Adrenal gland (tissue), 9 donors: ENCODE measurements at regions not wholly inside any gene's neighbourhood (a gene's known extent, or its start where the extent isn't known, plus 50 kb on each side); places are given as distances from the start of the nearest gene placed in this dataset.

ENCODE experiments used
- DNase-seq, 7 donors: peaks; one replicate each; pipeline ENCODE4 v3.0.0-alpha.2; 2019 to 2020
- H3K27ac ChIP-seq, 5 donors: fragments of 200-600 bp; sonication (generic) in 4 of 5; 1 replicate in 3 of 5; 2 replicates in 2 of 5; pipeline versions ENCODE4 v1.5.1 to v1.8.0; 2016 to 2020; ENCODE audit warnings: mild to moderate bottlenecking in 1 of 5
- H3K27me3 ChIP-seq: fragments of 200-600 bp; 2 replicates; pipeline ENCODE4 v1.8.0; 2021
- H3K36me3 ChIP-seq, 2 donors: fragments of 200-600 bp; replicated peaks in 1 of 2; 1 replicate in 1 of 2; 2 replicates in 1 of 2; pipeline versions ENCODE4 v1.5.1 to v1.8.0; 2018 to 2022
- H3K4me1 ChIP-seq, 2 donors: fragments of 200-600 bp; replicated peaks in 1 of 2; 1 replicate in 1 of 2; 2 replicates in 1 of 2; pipeline versions ENCODE4 v1.5.1 to v1.8.0; 2018 to 2021
- H3K4me3 ChIP-seq, 4 donors: fragments of 200-600 bp; sonication (generic) in 3 of 4; one replicate each; pipeline ENCODE4 v1.5.1; 2016 to 2018
- H3K9me3 ChIP-seq, 3 donors: fragments of 200-600 bp; sonication (generic) in 1 of 3; replicated peaks in 1 of 3; 1 replicate in 2 of 3; 2 replicates in 1 of 3; pipeline versions ENCODE4 v1.5.1 to v1.8.0; 2016 to 2021
- POLR2A ChIP-seq, 2 donors: fragments of 450-650 bp; IDR thresholded peaks; one replicate each; pipeline ENCODE4 v1.6.1; 2017; ENCODE audit warnings: antibody characterized with exemption in 2 of 2, mild to moderate bottlenecking in 2 of 2, moderate library complexity in 1 of 2
- WGBS, 4 donors: extraction: QIAGEN DNeasy Blood & Tissue Kit in 2 of 4; methylation state at CpG; one replicate each; pipeline versions ENCODE4 v1.1.5 to v1.1.7; 2013 to 2017; 5-methylcytosine and 5-hydroxymethylcytosine counted together
- intact Hi-C, 2 donors: fragments of 100-400 bp; cut with DNase I; formaldehyde crosslinking; loops; one replicate each; pipeline versions ENCODE4 v1.14.1 to v1.15.0; 2022 to 2023
- TF ChIP-seq, protein P1 (sequence below), 6 experiments: fragments of 450-650 bp in 4 of 6; fragments of 200-600 bp in 2 of 6; sonication (generic) in 1 of 6; IDR thresholded peaks; 1 replicate in 5 of 6; 2 replicates in 1 of 6; pipeline versions ENCODE4 v1.5.1 to v1.8.0; 2016 to 2021; ENCODE audit warnings: antibody characterized with exemption in 6 of 6, mild to moderate bottlenecking in 2 of 6, moderate library complexity in 1 of 6
- donor health status: healthy with polysubstance abuse.
- donor health status: Bipolar disorder and iron deficiency.
- donor health status: DM: yes; HTN: yes; CAD: no.
- donor health status: DM: no; HTN: no; CAD: no.
- donor health status: DM: no; HTN: no; CAD: no.

DNA sequence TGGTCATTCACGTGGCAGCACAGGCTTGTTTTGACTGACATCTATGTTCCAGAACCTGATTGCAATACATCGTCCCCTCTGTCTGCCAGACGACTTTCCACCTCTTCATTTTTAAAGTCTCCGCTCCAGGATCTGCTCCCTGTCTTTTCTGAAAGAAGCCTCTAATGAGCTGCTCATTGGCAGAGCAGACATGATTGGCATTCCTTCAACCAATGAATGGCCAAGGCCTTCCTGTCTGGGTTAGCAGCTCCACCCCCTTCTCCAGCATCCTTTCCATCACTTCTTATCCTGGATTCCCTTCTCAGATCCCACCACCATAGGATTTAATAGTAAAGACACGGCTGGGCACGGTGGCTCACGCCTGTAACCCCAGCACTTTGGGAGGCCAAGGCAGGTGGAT lies 202.7 kb upstream of the KLF3 start:
- Histone ChIP-seq H3K27ac (no peak overlapping the region), H3K4me1 (no peaks in the 10 kb centered on the region), H3K9me3 (no peaks in the 10 kb centered on the region), H3K27me3 (no peaks in the 10 kb centered on the region), H3K4me3 (no peak overlapping the region), H3K36me3 (no peaks in the 10 kb centered on the region)
- TF ChIP-seq, protein P1, sequence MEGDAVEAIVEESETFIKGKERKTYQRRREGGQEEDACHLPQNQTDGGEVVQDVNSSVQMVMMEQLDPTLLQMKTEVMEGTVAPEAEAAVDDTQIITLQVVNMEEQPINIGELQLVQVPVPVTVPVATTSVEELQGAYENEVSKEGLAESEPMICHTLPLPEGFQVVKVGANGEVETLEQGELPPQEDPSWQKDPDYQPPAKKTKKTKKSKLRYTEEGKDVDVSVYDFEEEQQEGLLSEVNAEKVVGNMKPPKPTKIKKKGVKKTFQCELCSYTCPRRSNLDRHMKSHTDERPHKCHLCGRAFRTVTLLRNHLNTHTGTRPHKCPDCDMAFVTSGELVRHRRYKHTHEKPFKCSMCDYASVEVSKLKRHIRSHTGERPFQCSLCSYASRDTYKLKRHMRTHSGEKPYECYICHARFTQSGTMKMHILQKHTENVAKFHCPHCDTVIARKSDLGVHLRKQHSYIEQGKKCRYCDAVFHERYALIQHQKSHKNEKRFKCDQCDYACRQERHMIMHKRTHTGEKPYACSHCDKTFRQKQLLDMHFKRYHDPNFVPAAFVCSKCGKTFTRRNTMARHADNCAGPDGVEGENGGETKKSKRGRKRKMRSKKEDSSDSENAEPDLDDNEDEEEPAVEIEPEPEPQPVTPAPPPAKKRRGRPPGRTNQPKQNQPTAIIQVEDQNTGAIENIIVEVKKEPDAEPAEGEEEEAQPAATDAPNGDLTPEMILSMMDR (IDR thresholded peaks at IDR 0.05), result no peak
- TF ChIP-seq POLR2A (IDR thresholded peaks at IDR 0.05), result no peak
- no peak for DNase-seq
- intact Hi-C loops, result no loop called here
- 86 to 93% (median 89%) methylated on average over 7 of the region's 7 CpGs for WGBS, 4 donors

- intact Hi-C loops, result no loop called here
- no peak overlapping the region for H3K27ac ChIP-seq
- TF ChIP-seq, protein P1 (IDR thresholded peaks at IDR 0.05), result no peak
- TF ChIP-seq POLR2A (IDR thresholded peaks at IDR 0.05), result no peak
- no peaks in the 10 kb centered on the region for H3K27me3 ChIP-seq
- 72 to 82% (median 81%) methylated on average over 5 to 6 of the region's 6 CpGs for whole genome bisulfite sequencing, 4 donors
- no peaks in the 10 kb centered on the region for H3K36me3 ChIP-seq
- no peak overlapping the region for H3K4me3 ChIP-seq
- no peaks in the 10 kb centered on the region for H3K4me1 ChIP-seq
- H3K9me3 ChIP-seq, result peaks cover 0 to 5% (median 0%) of the 10 kb centered on the region in 3 donors
- no peak for DNase-seq
Measured at GRCh38 chr4:38462367-38463055, 201.5 kb upstream of the KLF3 start.

DNA sequence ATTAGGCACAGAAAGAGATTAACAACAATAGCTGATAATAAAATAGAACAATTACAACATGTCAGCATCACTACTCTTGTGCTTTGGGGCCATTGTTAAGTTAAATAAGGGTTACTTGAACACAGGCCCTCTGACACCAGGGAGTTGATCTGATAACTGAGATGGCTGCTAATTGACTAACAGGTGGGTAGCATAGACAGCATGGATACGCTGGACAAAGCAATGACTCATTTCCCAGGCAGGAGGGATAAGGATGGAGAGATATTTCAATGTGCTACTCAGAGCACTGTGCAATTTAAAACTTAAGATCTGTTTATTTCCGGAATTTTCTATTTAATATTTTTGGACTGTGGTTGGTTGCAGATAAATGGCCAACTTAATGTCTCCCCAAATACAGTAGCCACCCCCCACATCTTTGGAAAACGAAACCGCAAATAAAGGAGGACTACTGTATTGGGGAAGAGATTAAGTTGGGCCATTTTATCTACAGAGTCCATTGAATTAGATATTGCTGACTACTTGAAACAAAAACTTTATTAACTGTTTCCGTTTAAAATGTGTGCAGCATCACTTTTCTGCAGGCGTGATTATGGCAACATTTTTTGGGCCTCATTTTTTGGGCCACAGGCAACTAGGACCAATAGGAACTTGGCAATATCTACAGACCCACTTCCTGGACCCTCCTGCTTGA lies 200.6 kb upstream of the KLF3 start:
- DNase-seq, result no peak
- Histone ChIP-seq H3K9me3 (peaks cover 0 to 5% (median 0%) of the 10 kb centered on the region in 3 donors), H3K27me3 (no peaks in the 10 kb centered on the region), H3K4me1 (no peaks in the 10 kb centered on the region), H3K4me3 (no peak overlapping the region), H3K36me3 (no peaks in the 10 kb centered on the region), H3K27ac (no peak overlapping the region)
- intact Hi-C loops, result no loop called here
- 84 to 94% (median 91%) methylated on average over 6 of the region's 6 CpGs for WGBS, 4 donors
- TF ChIP-seq, protein P1 (IDR thresholded peaks at IDR 0.05), result no peak
- TF ChIP-seq POLR2A (IDR thresholded peaks at IDR 0.05), result no peak

DNA sequence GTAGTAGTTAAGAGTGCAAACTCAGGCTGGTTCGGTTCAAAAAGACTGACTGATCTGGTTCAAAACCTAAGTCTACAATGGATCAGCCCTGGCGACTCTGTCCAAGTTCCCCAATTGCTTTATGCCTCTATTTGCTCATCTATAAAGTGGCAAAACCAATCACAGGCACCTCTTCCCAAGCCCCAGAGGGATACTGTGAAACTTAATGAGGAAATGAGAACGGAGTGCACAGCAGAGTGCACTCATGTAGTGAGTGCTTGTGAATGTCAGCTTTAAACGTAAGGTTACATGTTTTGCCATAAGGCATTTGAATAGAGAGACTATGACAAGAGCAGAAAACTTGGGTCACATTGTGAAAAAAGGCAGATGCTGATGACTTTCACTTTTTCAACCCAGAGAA lies 199.7 kb upstream of the KLF3 start:
- intact Hi-C loops, result no loop called here
- TF ChIP-seq POLR2A (IDR thresholded peaks at IDR 0.05), result no peak
- TF ChIP-seq, protein P1 (IDR thresholded peaks at IDR 0.05), result no peak
- H3K27me3 ChIP-seq, result no peaks in the 10 kb centered on the region
- no peaks in the 10 kb centered on the region for H3K4me1 ChIP-seq
- no peak for DNase-seq
- WGBS, 4 donors, result 76 to 92% (median 90%) methylated on average over 4 of the region's 4 CpGs
- H3K36me3 ChIP-seq, result no peaks in the 10 kb centered on the region
- no peak overlapping the region for H3K4me3 ChIP-seq
- no peak overlapping the region for H3K27ac ChIP-seq
- H3K9me3 ChIP-seq, result peaks cover 0 to 5% (median 0%) of the 10 kb centered on the region in 3 donors
